ENCODE measurements at regions not wholly inside any gene's neighbourhood (a gene's known extent, or its start where the extent isn't known, plus 50 kb on each side); places are given as distances from the start of the nearest gene placed in this dataset.

DNA sequence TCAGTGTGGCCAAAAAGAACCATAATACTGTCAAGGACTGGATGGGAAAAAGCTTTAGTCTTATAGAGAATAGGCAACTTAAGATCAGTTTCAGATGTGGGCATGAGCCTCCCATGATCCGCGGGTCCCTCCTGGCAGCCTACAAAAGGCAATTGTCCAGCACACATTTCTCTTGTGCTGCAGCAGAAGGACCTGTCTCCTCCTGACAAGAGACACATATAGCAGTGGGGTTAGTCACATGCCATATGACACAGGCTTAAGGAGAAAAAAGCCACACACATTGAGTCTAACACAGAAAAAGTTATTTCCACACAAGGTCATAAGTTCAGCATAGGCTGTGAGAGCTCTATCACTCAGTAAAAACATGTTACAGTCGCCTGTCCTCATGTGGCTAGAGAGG is 1378.7 kb upstream of the PRR20A start:
- no peak for TF ChIP-seq EZH2 (IDR thresholded peaks at IDR 0.05; ENCODE audit: borderline replicate concordance, low read depth, low read length, poor library complexity, severe bottlenecking)
- TF ChIP-seq, protein P1, sequence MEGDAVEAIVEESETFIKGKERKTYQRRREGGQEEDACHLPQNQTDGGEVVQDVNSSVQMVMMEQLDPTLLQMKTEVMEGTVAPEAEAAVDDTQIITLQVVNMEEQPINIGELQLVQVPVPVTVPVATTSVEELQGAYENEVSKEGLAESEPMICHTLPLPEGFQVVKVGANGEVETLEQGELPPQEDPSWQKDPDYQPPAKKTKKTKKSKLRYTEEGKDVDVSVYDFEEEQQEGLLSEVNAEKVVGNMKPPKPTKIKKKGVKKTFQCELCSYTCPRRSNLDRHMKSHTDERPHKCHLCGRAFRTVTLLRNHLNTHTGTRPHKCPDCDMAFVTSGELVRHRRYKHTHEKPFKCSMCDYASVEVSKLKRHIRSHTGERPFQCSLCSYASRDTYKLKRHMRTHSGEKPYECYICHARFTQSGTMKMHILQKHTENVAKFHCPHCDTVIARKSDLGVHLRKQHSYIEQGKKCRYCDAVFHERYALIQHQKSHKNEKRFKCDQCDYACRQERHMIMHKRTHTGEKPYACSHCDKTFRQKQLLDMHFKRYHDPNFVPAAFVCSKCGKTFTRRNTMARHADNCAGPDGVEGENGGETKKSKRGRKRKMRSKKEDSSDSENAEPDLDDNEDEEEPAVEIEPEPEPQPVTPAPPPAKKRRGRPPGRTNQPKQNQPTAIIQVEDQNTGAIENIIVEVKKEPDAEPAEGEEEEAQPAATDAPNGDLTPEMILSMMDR (conservative IDR thresholded peaks at IDR 0.05; ENCODE audit: low read depth, low read length) = no peak
